Cardiac fibroblast (primary cell): ENCODE measurements at regions not wholly inside any gene's neighbourhood (a gene's known extent, or its start where the extent isn't known, plus 50 kb on each side); places are given as distances from the start of the nearest gene placed in this dataset.
A peak's percentile ranks its signal among the peaks of the same experiment; 100 is the strongest.
"Not testable (repeated sequence)": the region's sequence is repeated elsewhere in the genome, so short reads cannot be mapped to it uniquely, and the experiment has no call there.

Experiments
- DNase-seq, 2 donors: peaks; one replicate each; pipeline versions ENCODE4 v3.0.0 to v3.0.0-alpha.2; 2010; ENCODE audit warnings: low read depth in 2 of 2
- H3K4me3 ChIP-seq, 2 donors: replicated peaks in 1 of 2; 1 replicate in 1 of 2; 2 replicates in 1 of 2; pipeline ENCODE4 v1.5.1; 2011; ENCODE audit warnings: low read depth in 2 of 2, low read length in 2 of 2, mild to moderate bottlenecking in 2 of 2, moderate library complexity in 1 of 2
- CTCF ChIP-seq: IDR thresholded peaks from one replicate; pipeline ENCODE4 v1.5.1; 2011; ENCODE audit warnings: low read depth, mild to moderate bottlenecking, low read length, inconsistent platforms

DNA sequence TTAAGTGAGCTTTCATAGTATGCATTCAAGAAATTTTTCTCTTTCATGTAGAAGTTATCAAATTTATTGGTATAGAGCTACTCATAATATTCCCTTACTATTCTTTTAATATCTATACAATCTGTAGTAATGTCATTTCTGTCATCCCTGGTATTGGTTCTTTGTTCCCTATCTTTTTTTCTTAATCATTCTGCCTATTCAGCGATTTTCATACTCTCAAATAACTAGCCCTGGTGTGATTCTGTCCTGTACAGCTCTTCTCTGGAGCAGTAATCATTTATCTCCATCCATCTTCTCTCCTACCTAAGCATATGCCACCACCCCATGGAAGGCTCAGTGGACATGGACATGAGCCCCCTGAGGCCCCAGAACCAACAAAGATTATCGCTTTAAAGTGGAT, 213.2 kb upstream of the NEBL start:
- no peak for TF ChIP-seq CTCF
- no peak overlapping the region for H3K4me3 ChIP-seq
- DNase-seq = no peak

DNA sequence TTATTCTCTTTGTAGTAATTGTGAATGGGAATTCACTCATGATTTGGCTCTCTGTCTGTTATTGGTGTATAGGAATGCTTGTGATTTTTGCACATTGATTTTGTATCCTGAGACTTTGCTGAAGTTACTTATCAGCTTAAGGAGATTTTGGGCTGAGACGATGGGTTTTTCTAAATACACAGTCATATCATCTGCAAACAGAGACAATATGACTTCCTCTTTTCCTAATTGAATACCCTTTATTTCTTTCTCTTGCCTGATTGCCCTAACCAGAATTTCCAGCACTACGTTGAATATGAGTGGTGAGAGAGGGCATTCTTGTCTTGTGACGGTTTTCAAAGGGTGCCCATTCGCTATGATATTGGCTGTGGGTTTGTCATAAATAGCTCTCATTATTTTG, 209.8 kb upstream of the NEBL start:
- H3K4me3 ChIP-seq, DNase-seq: not testable (repeated sequence)

DNA sequence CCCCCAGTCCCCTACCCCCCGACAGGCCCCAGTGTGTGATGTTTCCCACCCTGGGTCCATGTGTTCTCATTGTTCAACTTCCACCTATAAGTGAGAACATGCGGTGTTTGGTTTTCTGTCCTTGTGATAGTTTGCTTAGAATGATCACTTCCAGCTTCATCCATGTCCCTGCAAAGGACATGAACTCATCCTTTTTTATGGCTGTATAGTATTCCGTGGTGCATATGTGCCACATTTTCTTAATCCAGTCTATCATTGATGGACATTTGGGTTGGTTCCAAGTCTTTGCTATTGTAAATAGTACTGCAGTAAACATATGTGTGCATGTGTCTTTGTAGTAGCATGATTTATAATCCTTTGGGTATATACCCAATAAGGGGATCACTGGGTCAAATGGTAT, 208.2 kb upstream of the NEBL start:
- not testable (repeated sequence) for DNase-seq, H3K4me3 ChIP-seq

- TF ChIP-seq CTCF = no peak
- H3K4me3 ChIP-seq = no peak overlapping the region
- DNase-seq = peak; percentile 77 to 92
Observed at GRCh38 chr10:21100871-21101514, 203.9 kb upstream of the NEBL start.

DNA sequence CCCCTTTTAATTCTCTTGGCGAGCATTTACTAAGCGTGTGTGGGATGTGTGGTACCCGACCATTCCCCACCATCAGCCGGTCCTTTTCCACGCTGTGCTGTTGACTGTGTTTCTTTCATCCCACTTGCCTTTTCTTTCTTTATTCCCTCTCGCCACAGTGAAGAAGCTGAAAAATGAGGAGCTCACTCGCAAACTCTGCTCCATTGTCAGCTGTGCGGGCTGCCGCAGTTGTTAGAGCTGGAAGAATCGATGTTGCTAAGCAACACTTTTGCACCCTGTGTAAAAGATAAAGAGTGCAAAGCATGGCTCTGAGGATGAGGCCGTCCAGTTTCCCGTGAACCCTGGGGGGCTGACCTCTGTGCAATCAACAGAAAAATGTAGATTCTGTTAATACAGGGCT, 203.1 kb upstream of the NEBL start:
- DNase-seq = peak; percentile 40 to 51
- TF ChIP-seq CTCF = no peak
- no peak overlapping the region for H3K4me3 ChIP-seq

DNA sequence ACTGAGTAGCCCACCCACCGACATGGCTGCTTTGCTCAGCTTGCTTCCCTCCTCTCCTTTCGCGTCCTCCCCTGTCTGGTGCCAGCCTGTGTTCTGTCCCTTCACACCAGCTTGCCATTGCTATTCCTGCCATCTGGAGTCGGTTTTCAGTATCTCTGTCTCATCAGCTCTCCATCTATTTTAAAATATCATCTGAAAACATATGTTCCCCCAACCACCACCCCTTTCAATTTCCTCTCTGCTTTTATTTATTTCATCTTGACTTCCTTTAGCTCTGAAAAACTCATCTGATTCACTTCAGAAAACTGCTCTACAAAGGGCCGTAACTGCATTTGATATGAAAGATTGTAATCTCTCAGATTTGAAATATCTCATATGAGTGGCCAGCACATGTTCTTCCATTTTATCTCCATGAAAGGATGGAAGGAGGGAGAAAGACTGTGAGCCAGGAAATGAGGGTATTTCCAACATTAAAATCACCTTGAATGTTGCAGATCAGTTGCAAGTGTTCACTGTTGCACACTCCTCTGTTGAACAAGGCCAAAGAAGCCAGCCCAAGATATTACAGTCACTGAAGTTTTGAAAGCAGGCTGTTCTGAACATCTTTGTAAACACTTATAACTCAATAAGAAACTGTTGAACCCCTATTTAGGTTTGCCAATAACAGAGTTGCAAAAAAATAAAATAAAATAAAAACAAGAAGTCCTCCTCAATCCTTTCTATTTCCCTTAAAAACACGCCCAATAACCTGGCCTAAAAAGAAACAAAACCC, 202.4 kb upstream of the NEBL start:
- DNase-seq = peak in 1 of 2 donors; percentile 30
- no peak for TF ChIP-seq CTCF
- no peak overlapping the region for H3K4me3 ChIP-seq

GRCh38 chr10:21097926-21098355, 200.8 kb upstream of the NEBL start:
- DNase-seq = no peak
- no peak for TF ChIP-seq CTCF
- no peak overlapping the region for H3K4me3 ChIP-seq
